Neural cell (in vitro differentiated cells): ENCODE measurements at regions not wholly inside any gene's neighbourhood (a gene's known extent, or its start where the extent isn't known, plus 50 kb on each side); places are given as distances from the start of the nearest gene placed in this dataset.

Experiments
- H2AFZ ChIP-seq: fragments of 200-600, 300-800 bp; sonication (generic), shearing (Covaris generic); 2 replicates; pipeline ENCODE4 v1.6.0; 2014; ENCODE audit warnings: low read depth, mild to moderate bottlenecking, antibody characterized with exemption, low read length, moderate library complexity
- H3F3A ChIP-seq: fragments of 200-600 bp; shearing (Covaris generic); 2 replicates; pipeline ENCODE4 v1.6.1; 2016; ENCODE audit warnings: mild to moderate bottlenecking, moderate library complexity, mixed read lengths, antibody characterized with exemption, low read length; ENCODE audit not compliant: insufficient read depth, poor library complexity, severe bottlenecking
- H3K27ac ChIP-seq: fragments of 200-600, 300-800 bp; sonication (generic), shearing (Covaris generic); 2 replicates; pipeline ENCODE4 v1.5.1; 2014; ENCODE audit warnings: mild to moderate bottlenecking, low read length, moderate library complexity
- H3K27me3 ChIP-seq: fragments of 300-800, 200-600 bp; sonication (generic), shearing (Covaris generic); 2 replicates; pipeline ENCODE4 v1.6.0; 2014; ENCODE audit warnings: mild to moderate bottlenecking, low read depth, low read length, moderate library complexity; ENCODE audit not compliant: insufficient read depth
- H3K36me3 ChIP-seq: fragments of 300-800, 200-600 bp; sonication (generic), shearing (Covaris generic); 2 replicates; pipeline ENCODE4 v1.5.1; 2014; ENCODE audit warnings: mild to moderate bottlenecking, antibody characterized with exemption, low read length, moderate library complexity; ENCODE audit not compliant: insufficient read depth
- H3K4me2 ChIP-seq: fragments of 300-800, 200-600 bp; sonication (generic), shearing (Covaris generic); 2 replicates; pipeline ENCODE4 v1.6.0; 2014; ENCODE audit warnings: mild to moderate bottlenecking, low read length
- H3K4me3 ChIP-seq: fragments of 300-800, 200-600 bp; sonication (generic), shearing (Covaris generic); 2 replicates; pipeline ENCODE4 v1.5.1; 2014; ENCODE audit warnings: mild to moderate bottlenecking, low read length, moderate library complexity
- H3K79me2 ChIP-seq: fragments of 200-600 bp; shearing (Covaris generic); replicated peaks from 2 replicates; pipeline ENCODE4 v1.6.0; 2014; ENCODE audit warnings: mild to moderate bottlenecking, low read length, moderate library complexity; ENCODE audit not compliant: insufficient read depth
- H3K9ac ChIP-seq: fragments of 300-800, 200-600 bp; sonication (generic), shearing (Covaris generic); 2 replicates; pipeline ENCODE4 v1.6.1; 2016; ENCODE audit warnings: mild to moderate bottlenecking, low read length, mixed read lengths
- H3K9me2 ChIP-seq: fragments of 200-600 bp; shearing (Covaris generic); 2 replicates; pipeline ENCODE4 v1.6.1; 2016; ENCODE audit warnings: mild to moderate bottlenecking, low read length, mixed read lengths; ENCODE audit not compliant: insufficient read depth
- H3K9me3 ChIP-seq: fragments of 200-600, 300-800 bp; sonication (generic), shearing (Covaris generic); 2 replicates; pipeline ENCODE4 v1.6.1; 2016; ENCODE audit warnings: mild to moderate bottlenecking, mixed run types, low read length, moderate library complexity, mixed read lengths
- H4K20me1 ChIP-seq: fragments of 200-600 bp; shearing (Covaris generic); 2 replicates; pipeline ENCODE4 v1.6.1; 2016; ENCODE audit warnings: mild to moderate bottlenecking, mixed run types; ENCODE audit not compliant: insufficient read depth
- EP300 ChIP-seq: fragments of 450-650 bp; conservative IDR thresholded peaks from 2 replicates; pipeline ENCODE4 v1.6.1; 2014; ENCODE audit warnings: antibody characterized with exemption, mild to moderate bottlenecking, moderate library complexity; ENCODE audit not compliant: poor library complexity, severe bottlenecking
- EZH2 ChIP-seq: fragments of 200-600, 300-800 bp; shearing (Covaris generic), sonication (generic); IDR thresholded peaks from 2 replicates; pipeline ENCODE4 v1.6.1; 2014; ENCODE audit warnings: antibody characterized with exemption, low read length, borderline replicate concordance, mild to moderate bottlenecking; ENCODE audit not compliant: insufficient read depth, poor library complexity, severe bottlenecking
- MXI1 ChIP-seq: fragments of 450-650 bp; conservative IDR thresholded peaks from 2 replicates; pipeline ENCODE4 v1.6.1; 2014; ENCODE audit warnings: antibody characterized with exemption, mild to moderate bottlenecking; ENCODE audit not compliant: poor library complexity, severe bottlenecking
- POLR2AphosphoS5 ChIP-seq: IDR thresholded peaks from 2 replicates; pipeline ENCODE4 v1.6.1; 2012
- RAD21 ChIP-seq: fragments of 450-650 bp; conservative IDR thresholded peaks from 2 replicates; pipeline ENCODE4 v1.6.1; 2014; ENCODE audit warnings: antibody characterized with exemption, mild to moderate bottlenecking, moderate library complexity
- SMC3 ChIP-seq: fragments of 450-650 bp; conservative IDR thresholded peaks from 2 replicates; pipeline ENCODE4 v1.6.1; 2014; ENCODE audit warnings: antibody characterized with exemption, mild to moderate bottlenecking, moderate library complexity; ENCODE audit not compliant: poor library complexity
- TAF1 ChIP-seq: IDR thresholded peaks from 2 replicates; pipeline ENCODE4 v1.6.1; 2012; ENCODE audit warnings: low read depth
- TF ChIP-seq, protein P1 (sequence below): fragments of 450-650 bp; IDR thresholded peaks from 2 replicates; pipeline ENCODE4 v1.5.1; 2014; ENCODE audit warnings: antibody characterized with exemption, mild to moderate bottlenecking, moderate library complexity; ENCODE audit not compliant: poor library complexity, severe bottlenecking
- TF ChIP-seq, protein P2 (sequence below): IDR thresholded peaks from 2 replicates; pipeline ENCODE4 v1.6.1; 2012; ENCODE audit warnings: borderline replicate concordance

DNA sequence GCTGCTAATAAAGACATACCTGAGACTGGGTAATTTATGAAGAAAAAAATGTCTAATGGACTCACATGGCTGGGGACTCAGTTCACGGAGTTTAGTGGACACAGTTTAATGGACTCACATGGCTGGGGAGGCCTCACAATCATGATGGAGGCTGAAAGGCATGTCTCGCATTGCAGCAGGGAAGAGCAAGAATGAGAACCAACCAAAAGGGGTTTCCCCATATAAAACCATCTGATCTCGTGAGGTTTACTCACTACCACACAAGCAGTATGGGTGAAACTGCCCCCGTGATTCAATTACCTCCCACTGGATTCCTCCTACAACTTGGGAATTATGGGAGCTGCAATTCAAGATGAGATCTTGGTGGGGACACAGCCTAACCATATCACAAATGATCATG lies 1181.2 kb downstream of the PCDH9 start:
- H4K20me1 ChIP-seq = no peaks in the 10 kb centered on the region
- no peak overlapping the region for H3K4me3 ChIP-seq
- no peaks in the 10 kb centered on the region for H3K9me2 ChIP-seq
- no peaks in the 10 kb centered on the region for H3K9me3 ChIP-seq
- H2AFZ ChIP-seq = no peak overlapping the region
- H3K79me2 ChIP-seq = no peaks in the 10 kb centered on the region
- TF ChIP-seq TAF1 (no peak), EZH2 (no peak), SMC3 (no peak), EP300 (no peak), POLR2AphosphoS5 (no peak), MXI1 (no peak), RAD21 (no peak)
- TF ChIP-seq, protein P1, sequence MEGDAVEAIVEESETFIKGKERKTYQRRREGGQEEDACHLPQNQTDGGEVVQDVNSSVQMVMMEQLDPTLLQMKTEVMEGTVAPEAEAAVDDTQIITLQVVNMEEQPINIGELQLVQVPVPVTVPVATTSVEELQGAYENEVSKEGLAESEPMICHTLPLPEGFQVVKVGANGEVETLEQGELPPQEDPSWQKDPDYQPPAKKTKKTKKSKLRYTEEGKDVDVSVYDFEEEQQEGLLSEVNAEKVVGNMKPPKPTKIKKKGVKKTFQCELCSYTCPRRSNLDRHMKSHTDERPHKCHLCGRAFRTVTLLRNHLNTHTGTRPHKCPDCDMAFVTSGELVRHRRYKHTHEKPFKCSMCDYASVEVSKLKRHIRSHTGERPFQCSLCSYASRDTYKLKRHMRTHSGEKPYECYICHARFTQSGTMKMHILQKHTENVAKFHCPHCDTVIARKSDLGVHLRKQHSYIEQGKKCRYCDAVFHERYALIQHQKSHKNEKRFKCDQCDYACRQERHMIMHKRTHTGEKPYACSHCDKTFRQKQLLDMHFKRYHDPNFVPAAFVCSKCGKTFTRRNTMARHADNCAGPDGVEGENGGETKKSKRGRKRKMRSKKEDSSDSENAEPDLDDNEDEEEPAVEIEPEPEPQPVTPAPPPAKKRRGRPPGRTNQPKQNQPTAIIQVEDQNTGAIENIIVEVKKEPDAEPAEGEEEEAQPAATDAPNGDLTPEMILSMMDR = no peak
- TF ChIP-seq, protein P2, sequence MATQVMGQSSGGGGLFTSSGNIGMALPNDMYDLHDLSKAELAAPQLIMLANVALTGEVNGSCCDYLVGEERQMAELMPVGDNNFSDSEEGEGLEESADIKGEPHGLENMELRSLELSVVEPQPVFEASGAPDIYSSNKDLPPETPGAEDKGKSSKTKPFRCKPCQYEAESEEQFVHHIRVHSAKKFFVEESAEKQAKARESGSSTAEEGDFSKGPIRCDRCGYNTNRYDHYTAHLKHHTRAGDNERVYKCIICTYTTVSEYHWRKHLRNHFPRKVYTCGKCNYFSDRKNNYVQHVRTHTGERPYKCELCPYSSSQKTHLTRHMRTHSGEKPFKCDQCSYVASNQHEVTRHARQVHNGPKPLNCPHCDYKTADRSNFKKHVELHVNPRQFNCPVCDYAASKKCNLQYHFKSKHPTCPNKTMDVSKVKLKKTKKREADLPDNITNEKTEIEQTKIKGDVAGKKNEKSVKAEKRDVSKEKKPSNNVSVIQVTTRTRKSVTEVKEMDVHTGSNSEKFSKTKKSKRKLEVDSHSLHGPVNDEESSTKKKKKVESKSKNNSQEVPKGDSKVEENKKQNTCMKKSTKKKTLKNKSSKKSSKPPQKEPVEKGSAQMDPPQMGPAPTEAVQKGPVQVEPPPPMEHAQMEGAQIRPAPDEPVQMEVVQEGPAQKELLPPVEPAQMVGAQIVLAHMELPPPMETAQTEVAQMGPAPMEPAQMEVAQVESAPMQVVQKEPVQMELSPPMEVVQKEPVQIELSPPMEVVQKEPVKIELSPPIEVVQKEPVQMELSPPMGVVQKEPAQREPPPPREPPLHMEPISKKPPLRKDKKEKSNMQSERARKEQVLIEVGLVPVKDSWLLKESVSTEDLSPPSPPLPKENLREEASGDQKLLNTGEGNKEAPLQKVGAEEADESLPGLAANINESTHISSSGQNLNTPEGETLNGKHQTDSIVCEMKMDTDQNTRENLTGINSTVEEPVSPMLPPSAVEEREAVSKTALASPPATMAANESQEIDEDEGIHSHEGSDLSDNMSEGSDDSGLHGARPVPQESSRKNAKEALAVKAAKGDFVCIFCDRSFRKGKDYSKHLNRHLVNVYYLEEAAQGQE = no peak
- no peaks in the 10 kb centered on the region for H3K36me3 ChIP-seq
- H3K27me3 ChIP-seq = no peaks in the 10 kb centered on the region
- no peak overlapping the region for H3K9ac ChIP-seq
- H3K4me2 ChIP-seq = no peak overlapping the region
- H3F3A ChIP-seq = no peaks in the 10 kb centered on the region
- H3K27ac ChIP-seq = no peak overlapping the region

DNA sequence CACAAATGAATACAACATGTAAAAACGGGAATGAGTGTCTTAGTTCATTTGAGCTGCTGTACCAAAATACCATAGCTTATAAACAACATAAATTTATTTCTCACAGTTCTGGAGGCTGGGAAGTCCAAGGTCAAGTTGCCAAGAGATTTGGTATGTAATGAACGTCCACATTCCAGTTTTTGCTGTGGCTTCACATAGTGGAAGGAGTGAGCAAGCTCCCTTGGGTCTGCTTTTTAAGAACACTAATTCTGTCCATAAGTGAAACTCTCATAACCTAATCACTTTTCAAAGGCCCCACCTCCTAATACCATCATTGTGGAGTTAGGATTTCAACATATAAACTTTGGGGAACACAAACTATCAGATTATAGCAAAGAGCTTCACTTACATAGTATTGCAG lies 1189.6 kb downstream of the PCDH9 start:
- no peaks in the 10 kb centered on the region for H3K9me2 ChIP-seq
- no peaks in the 10 kb centered on the region for H3K36me3 ChIP-seq
- H3K27ac ChIP-seq = no peak overlapping the region
- no peak overlapping the region for H2AFZ ChIP-seq
- no peaks in the 10 kb centered on the region for H4K20me1 ChIP-seq
- no peaks in the 10 kb centered on the region for H3K9me3 ChIP-seq
- no peaks in the 10 kb centered on the region for H3K27me3 ChIP-seq
- H3K9ac ChIP-seq = no peak overlapping the region
- no peak overlapping the region for H3K4me2 ChIP-seq
- H3K79me2 ChIP-seq = no peaks in the 10 kb centered on the region
- TF ChIP-seq, protein P1 = no peak
- TF ChIP-seq, protein P2 = no peak
- TF ChIP-seq MXI1 (no peak), POLR2AphosphoS5 (no peak), EZH2 (no peak), TAF1 (no peak), RAD21 (no peak), SMC3 (no peak), EP300 (no peak)
- peaks cover 3% of the 10 kb centered on the region for H3F3A ChIP-seq
- H3K4me3 ChIP-seq = no peak overlapping the region
